Gastrocnemius medialis (tissue), 4 donors: ENCODE measurements at regions not wholly inside any gene's neighbourhood (a gene's known extent, or its start where the extent isn't known, plus 50 kb on each side); places are given as distances from the start of the nearest gene placed in this dataset.

Experiments
- ATAC-seq, 2 donors: fragments of 150-250 bp; one replicate each; pipeline ENCODE4 v1.9.1; 2016
- DNase-seq, 2 donors: peaks; one replicate each; pipeline ENCODE4 v3.0.0-alpha.2; 2019
- H3K27ac ChIP-seq, 4 donors: fragments of 200-600 bp; sonication (generic); 1 replicate in 1 of 4; 2 replicates in 3 of 4; pipeline ENCODE4 v1.5.1; 2016 to 2018; ENCODE audit warnings: mild to moderate bottlenecking in 2 of 4, moderate library complexity in 1 of 4
- H3K27me3 ChIP-seq, 3 donors: fragments of 200-600 bp; sonication (generic) in 2 of 3; 1 replicate in 1 of 3; 2 replicates in 2 of 3; pipeline versions ENCODE4 v1.5.1 to v1.6.0; 2016 to 2019; ENCODE audit warnings: mild to moderate bottlenecking in 1 of 3, moderate library complexity in 1 of 3
- H3K36me3 ChIP-seq, 2 donors: fragments of 200-600 bp; sonication (generic) in 1 of 2; one replicate each; pipeline ENCODE4 v1.5.1; 2017 to 2018
- H3K4me1 ChIP-seq, 2 donors: fragments of 200-600 bp; sonication (generic) in 1 of 2; one replicate each; pipeline ENCODE4 v1.5.1; 2016 to 2017; ENCODE audit warnings: mild to moderate bottlenecking in 2 of 2
- H3K4me3 ChIP-seq, 4 donors: fragments of 200-600 bp; sonication (generic) in 3 of 4; 1 replicate in 1 of 4; 2 replicates in 3 of 4; pipeline ENCODE4 v1.5.1; 2016 to 2019; ENCODE audit warnings: mild to moderate bottlenecking in 2 of 4
- H3K9me3 ChIP-seq, 3 donors: fragments of 200-600 bp; sonication (generic) in 2 of 3; 1 replicate in 1 of 3; 2 replicates in 2 of 3; pipeline ENCODE4 v1.5.1; 2016 to 2019
- CTCF ChIP-seq, 5 experiments: fragments of 450-650 bp in 3 of 5; fragments of 200-600 bp in 2 of 5; sonication (generic) in 2 of 5; IDR thresholded peaks in 4 of 5; conservative IDR thresholded peaks in 1 of 5; 1 replicate in 4 of 5; 2 replicates in 1 of 5; pipeline ENCODE4 v1.5.1; 2016 to 2019; ENCODE audit warnings: antibody characterized with exemption in 5 of 5, mild to moderate bottlenecking in 3 of 5, moderate library complexity in 3 of 5
- POLR2A ChIP-seq, 2 donors: fragments of 450-650 bp; IDR thresholded peaks; one replicate each; pipeline ENCODE4 v1.6.1; 2017; ENCODE audit warnings: antibody characterized with exemption in 2 of 2, mild to moderate bottlenecking in 2 of 2, moderate library complexity in 2 of 2
- in situ Hi-C, 4 donors: fragments of 200-750 bp; cut with MboI; loops; one replicate each; pipeline versions ENCODE4 v1.15.0 to v1.8.0; 2017; ENCODE audit warnings: low sequenced_read_pairs in 4 of 4
- intact Hi-C: fragments of 100-400 bp; cut with DNase I; formaldehyde crosslinking; loops from one replicate; pipeline ENCODE4 v1.15.1; 2023; ENCODE audit warnings: low total_unique reads

- H3K27ac ChIP-seq = no peak overlapping the region
- no peak for ATAC-seq
- TF ChIP-seq POLR2A (IDR thresholded peaks at IDR 0.05) (no peak), CTCF (IDR thresholded peaks at IDR 0.05 in 4 of 5, conservative IDR thresholded peaks at IDR 0.05 in 1 of 5) (no peak)
- intact Hi-C loops (no loop called here), in situ Hi-C loops (loop anchor here in 1 of 4 donors (25.0 kb wide), 1 partner anchor 289 kb away; no protein-coding TSS in a partner anchor)
- DNase-seq = no peak
- no peaks in the 10 kb centered on the region for H3K4me1 ChIP-seq
- H3K9me3 ChIP-seq = no peaks in the 10 kb centered on the region
- H3K4me3 ChIP-seq = no peak overlapping the region
- no peaks in the 10 kb centered on the region for H3K27me3 ChIP-seq
- H3K36me3 ChIP-seq = no peaks in the 10 kb centered on the region
Measured at GRCh38 chr6:15898693-15899092, 230.2 kb upstream of the MYLIP start.

GRCh38 chr6:15897063-15897876, 231.6 kb upstream of the MYLIP start:
- DNase-seq (peak; percentile 11 to 24), ATAC-seq (peak; percentile 39 to 46)
- H3K4me3 ChIP-seq = no peak overlapping the region
- in situ Hi-C loops (loop anchor here in 1 of 4 donors (25.0 kb wide), 1 partner anchor 290 kb away; no protein-coding TSS in a partner anchor), intact Hi-C loops (no loop called here)
- H3K4me1 ChIP-seq = no peaks in the 10 kb centered on the region
- H3K9me3 ChIP-seq = no peaks in the 10 kb centered on the region
- peak overlapping the region in 3 of 4 donors; percentile 6 to 57 (median 8) for H3K27ac ChIP-seq
- no peak for TF ChIP-seq CTCF (IDR thresholded peaks at IDR 0.05 in 4 of 5, conservative IDR thresholded peaks at IDR 0.05 in 1 of 5)
- no peak for TF ChIP-seq POLR2A (IDR thresholded peaks at IDR 0.05)
- no peaks in the 10 kb centered on the region for H3K36me3 ChIP-seq
- H3K27me3 ChIP-seq = no peaks in the 10 kb centered on the region

GRCh38 chr6:15894973-15895725, 232.3 kb upstream of the DTNBP1 start:
- DNase-seq (no peak), ATAC-seq (no peak)
- H3K27ac ChIP-seq = no peak overlapping the region
- H3K4me3 ChIP-seq = no peak overlapping the region
- in situ Hi-C loops = loop anchor here in 1 of 4 donors (25.0 kb wide), 1 partner anchor 292 kb away; no protein-coding TSS in a partner anchor
- no peaks in the 10 kb centered on the region for H3K27me3 ChIP-seq
- no peaks in the 10 kb centered on the region for H3K4me1 ChIP-seq
- H3K36me3 ChIP-seq = no peaks in the 10 kb centered on the region
- no peak for TF ChIP-seq CTCF (IDR thresholded peaks at IDR 0.05 in 4 of 5, conservative IDR thresholded peaks at IDR 0.05 in 1 of 5)
- TF ChIP-seq POLR2A (IDR thresholded peaks at IDR 0.05) = no peak
- intact Hi-C loops = no loop called here
- H3K9me3 ChIP-seq = no peaks in the 10 kb centered on the region

GRCh38 chr6:15893556-15894253, 230.9 kb upstream of the DTNBP1 start:
- no peaks in the 10 kb centered on the region for H3K27me3 ChIP-seq
- no peaks in the 10 kb centered on the region for H3K9me3 ChIP-seq
- in situ Hi-C loops (loop anchor here in 1 of 4 donors (25.0 kb wide), 1 partner anchor 294 kb away; no protein-coding TSS in a partner anchor), intact Hi-C loops (no loop called here)
- no peak overlapping the region for H3K27ac ChIP-seq
- no peaks in the 10 kb centered on the region for H3K36me3 ChIP-seq
- no peak overlapping the region for H3K4me3 ChIP-seq
- TF ChIP-seq POLR2A (IDR thresholded peaks at IDR 0.05) (no peak), CTCF (IDR thresholded peaks at IDR 0.05 in 4 of 5, conservative IDR thresholded peaks at IDR 0.05 in 1 of 5) (peak in 3 of 5 experiments; percentile 13 to 20 (median 16))
- DNase-seq (no peak), ATAC-seq (no peak)
- no peaks in the 10 kb centered on the region for H3K4me1 ChIP-seq
